GM10266 (cell line): ENCODE measurements at regions not wholly inside any gene's neighbourhood (a gene's known extent, or its start where the extent isn't known, plus 50 kb on each side); places are given as distances from the start of the nearest gene placed in this dataset.

Source experiments
- DNase-seq: peaks from one replicate; pipeline ENCODE4 v3.0.0; 2012; ENCODE audit errors: extremely low spot score
- TF ChIP-seq, protein P1 (sequence below): IDR thresholded peaks from 2 replicates; pipeline ENCODE4 v1.5.1; 2012; ENCODE audit warnings: mild to moderate bottlenecking, low read depth; ENCODE audit not compliant: control insufficient read depth, insufficient read depth; ENCODE audit errors: missing control alignments

DNA sequence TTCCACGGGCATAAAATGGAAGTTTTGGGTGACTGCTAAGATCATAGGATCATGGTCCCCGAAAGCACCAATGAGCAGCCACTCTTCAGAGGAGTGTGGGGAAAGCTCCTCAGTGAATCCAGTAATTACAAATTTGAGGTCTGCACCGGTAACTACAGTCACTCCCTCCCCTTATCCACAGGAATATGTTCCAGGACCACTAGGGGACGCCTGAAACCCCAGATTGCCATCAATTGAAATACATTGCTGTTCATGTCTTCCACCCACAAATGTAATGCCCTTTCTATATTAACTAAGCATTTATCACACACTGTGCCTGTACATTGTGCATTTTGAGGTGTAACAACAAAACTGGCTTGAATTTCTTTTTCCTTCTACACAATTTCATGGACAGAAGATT is 447.9 kb upstream of the PFKP start:
- DNase-seq = no peak
- TF ChIP-seq, protein P1, sequence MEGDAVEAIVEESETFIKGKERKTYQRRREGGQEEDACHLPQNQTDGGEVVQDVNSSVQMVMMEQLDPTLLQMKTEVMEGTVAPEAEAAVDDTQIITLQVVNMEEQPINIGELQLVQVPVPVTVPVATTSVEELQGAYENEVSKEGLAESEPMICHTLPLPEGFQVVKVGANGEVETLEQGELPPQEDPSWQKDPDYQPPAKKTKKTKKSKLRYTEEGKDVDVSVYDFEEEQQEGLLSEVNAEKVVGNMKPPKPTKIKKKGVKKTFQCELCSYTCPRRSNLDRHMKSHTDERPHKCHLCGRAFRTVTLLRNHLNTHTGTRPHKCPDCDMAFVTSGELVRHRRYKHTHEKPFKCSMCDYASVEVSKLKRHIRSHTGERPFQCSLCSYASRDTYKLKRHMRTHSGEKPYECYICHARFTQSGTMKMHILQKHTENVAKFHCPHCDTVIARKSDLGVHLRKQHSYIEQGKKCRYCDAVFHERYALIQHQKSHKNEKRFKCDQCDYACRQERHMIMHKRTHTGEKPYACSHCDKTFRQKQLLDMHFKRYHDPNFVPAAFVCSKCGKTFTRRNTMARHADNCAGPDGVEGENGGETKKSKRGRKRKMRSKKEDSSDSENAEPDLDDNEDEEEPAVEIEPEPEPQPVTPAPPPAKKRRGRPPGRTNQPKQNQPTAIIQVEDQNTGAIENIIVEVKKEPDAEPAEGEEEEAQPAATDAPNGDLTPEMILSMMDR = peak; percentile 4

DNA sequence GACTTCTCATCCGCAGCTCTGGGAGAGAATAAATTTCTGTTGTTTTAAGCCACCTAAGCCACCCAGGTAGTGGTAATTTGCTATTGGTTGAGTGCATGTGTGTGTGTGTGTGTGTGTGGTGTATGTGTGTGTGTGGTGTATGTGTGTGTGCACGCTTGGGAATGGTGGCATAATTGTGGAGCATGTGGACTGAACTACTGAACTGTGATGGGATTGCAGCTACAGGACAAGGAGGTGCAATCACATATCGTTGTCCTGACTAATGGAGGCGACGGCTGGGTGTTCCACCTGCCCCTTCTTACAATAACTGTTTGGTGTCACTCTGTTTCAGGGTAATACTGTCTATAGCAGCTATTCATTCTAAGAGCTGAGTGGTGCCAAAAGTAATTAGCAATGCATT is 448.7 kb upstream of the PFKP start:
- TF ChIP-seq, protein P1 = no peak
- DNase-seq = no peak

DNA sequence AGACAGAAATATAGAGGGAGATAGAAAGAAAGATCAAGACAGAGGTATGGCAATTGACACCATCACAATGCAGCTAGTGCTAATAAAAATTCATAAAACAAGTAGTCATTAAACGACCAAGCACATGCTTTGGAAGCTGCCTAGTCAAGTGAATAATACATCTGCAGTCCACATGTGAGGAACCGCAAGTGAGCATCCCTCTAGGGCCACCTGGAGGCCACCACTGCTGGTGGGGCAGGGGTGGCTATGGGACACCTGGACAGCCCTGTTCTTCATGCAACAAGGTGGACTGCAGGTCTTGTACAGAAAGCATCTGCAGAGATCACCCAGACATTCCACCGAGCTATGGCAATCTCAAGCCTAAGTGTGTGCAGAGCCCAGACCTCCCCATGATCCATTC is 451.1 kb upstream of the PFKP start:
- TF ChIP-seq, protein P1 = no peak
- no peak for DNase-seq

DNA sequence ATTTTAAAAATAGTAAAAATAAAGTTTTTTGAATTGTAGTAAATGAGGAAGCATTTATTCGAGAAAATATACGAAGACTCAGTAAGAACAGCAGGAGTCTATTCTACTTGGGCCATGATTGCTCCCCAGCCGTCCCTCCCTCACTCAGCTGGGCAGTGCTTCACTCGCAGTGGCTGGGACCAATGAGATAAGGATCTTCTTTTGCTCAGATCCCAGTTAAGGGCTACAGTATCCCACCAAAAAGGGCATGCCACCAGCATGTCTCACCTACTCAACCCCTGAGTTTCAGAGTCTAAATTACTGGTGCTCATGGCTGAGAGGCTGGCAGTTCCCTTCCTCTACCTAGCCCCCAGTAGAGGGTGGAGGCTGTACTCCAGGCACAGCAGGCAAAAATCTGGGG is 455.7 kb upstream of the PFKP start:
- DNase-seq = no peak
- TF ChIP-seq, protein P1 = no peak

DNA sequence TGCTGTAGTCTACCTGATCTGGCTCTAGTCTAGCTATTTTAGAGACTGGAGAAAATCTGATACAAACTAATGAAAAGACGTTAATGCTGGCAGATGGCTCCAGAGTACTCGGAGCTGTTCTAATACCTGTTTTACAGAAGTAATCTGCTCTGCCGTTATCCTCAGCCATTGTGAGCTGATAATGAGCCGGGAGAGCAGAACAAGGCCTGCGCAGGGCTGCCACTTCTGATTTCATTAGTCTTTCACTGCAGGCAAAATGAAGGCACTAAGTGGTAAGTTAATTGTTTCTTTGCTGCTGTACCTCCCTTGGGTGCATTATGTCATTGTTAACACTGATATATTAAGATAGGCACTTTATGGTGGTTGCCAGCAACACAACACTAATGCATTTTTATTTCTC is 456.4 kb upstream of the PFKP start:
- no peak for DNase-seq
- TF ChIP-seq, protein P1 = no peak

DNA sequence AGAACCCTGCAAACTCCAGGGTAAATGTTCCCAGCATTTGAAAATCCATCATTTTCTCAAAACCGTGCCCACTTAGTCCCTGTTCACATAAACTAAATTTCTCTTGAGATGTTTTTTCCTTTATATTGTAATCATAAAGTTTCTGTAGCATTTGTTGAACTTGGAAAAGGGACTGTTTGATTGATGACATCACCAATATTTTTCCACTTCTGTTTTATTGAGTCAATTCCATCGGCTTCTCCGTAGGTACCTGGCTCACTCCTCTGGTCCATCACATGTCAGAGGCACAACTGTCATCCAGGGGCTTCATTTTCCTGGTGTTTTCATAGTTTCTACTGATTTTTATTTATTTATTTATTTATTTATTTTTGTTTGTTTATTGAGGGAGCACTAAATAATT is 462.5 kb upstream of the PFKP start:
- TF ChIP-seq, protein P1 = no peak
- DNase-seq = no peak

DNA sequence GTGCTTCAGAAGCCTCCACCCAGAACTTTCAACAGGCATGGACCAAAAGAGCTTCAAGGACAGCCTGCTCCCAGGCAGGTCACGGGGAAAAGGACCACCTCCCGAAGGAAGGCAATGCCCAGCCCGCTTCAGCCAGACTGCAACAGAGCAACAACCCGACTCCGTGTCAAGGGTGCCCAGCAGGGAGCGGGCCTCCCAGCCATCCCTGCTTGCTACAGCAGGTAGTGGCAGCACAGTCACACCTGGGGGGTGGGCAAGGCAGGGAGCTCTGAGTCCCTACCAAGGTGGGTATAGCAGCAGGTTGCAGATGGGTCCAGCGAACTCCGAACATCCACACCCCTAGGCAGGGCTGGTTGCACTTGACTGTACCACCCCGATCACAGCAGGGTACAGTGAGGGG is 467.8 kb upstream of the PFKP start:
- DNase-seq = no peak
- TF ChIP-seq, protein P1 = no peak
